GM10266 (cell line): ENCODE measurements at regions not wholly inside any gene's neighbourhood (a gene's known extent, or its start where the extent isn't known, plus 50 kb on each side); places are given as distances from the start of the nearest gene placed in this dataset.

Experiments used
- DNase-seq: peaks from one replicate; pipeline ENCODE4 v3.0.0; 2012; ENCODE audit errors: extremely low spot score
- CTCF ChIP-seq: IDR thresholded peaks from 2 replicates; pipeline ENCODE4 v1.5.1; 2012; ENCODE audit warnings: mild to moderate bottlenecking, low read depth; ENCODE audit not compliant: control insufficient read depth, insufficient read depth; ENCODE audit errors: missing control alignments

GRCh38 chr2:42984081-42984480 is 191.7 kb upstream of the HAAO start:
- TF ChIP-seq CTCF, result no peak
- DNase-seq, result no peak

GRCh38 chr2:42980764-42981416 is 188.5 kb upstream of the HAAO start:
- TF ChIP-seq CTCF, result no peak
- DNase-seq, result no peak

GRCh38 chr2:42979870-42980763 is 187.7 kb upstream of the HAAO start:
- TF ChIP-seq CTCF, result no peak
- no peak for DNase-seq

GRCh38 chr2:42979416-42979869 is 187.1 kb upstream of the HAAO start:
- TF ChIP-seq CTCF, result no peak
- DNase-seq, result no peak

- DNase-seq, result no peak
- no peak for TF ChIP-seq CTCF
Measured at GRCh38 chr2:42978887-42979415, 186.6 kb upstream of the HAAO start.

GRCh38 chr2:42978175-42978886 is 185.9 kb upstream of the HAAO start:
- DNase-seq, result no peak
- no peak for TF ChIP-seq CTCF
